Testis (tissue), 2 donors: ENCODE measurements at regions not wholly inside any gene's neighbourhood (a gene's known extent, or its start where the extent isn't known, plus 50 kb on each side); places are given as distances from the start of the nearest gene placed in this dataset.

Experiments
- DNase-seq: peaks from one replicate; pipeline ENCODE4 v3.0.0-alpha.2; 2019
- H3K27ac ChIP-seq, 2 donors: fragments of 200-600 bp; sonication (generic); one replicate each; pipeline ENCODE4 v1.5.1; 2019
- H3K27me3 ChIP-seq: fragments of 200-600 bp; sonication (generic); one replicate; pipeline ENCODE4 v1.5.1; 2019
- H3K36me3 ChIP-seq: fragments of 200-600 bp; sonication (generic); one replicate; pipeline ENCODE4 v1.5.1; 2017; ENCODE audit warnings: low read depth; ENCODE audit errors: missing control alignments
- H3K4me1 ChIP-seq: fragments of 200-600 bp; sonication (generic); one replicate; pipeline ENCODE4 v1.5.1; 2019
- H3K4me3 ChIP-seq, 2 donors: fragments of 200-600 bp; sonication (generic); one replicate each; pipeline ENCODE4 v1.5.1; 2017 to 2019
- H3K9me3 ChIP-seq: fragments of 200-600 bp; sonication (generic); one replicate; pipeline ENCODE4 v1.5.1; 2017
- CTCF ChIP-seq, 3 experiments: fragments of 450-650 bp in 2 of 3; fragments of 200-600 bp in 1 of 3; sonication (generic) in 1 of 3; IDR thresholded peaks; one replicate each; pipeline ENCODE4 v1.5.1; 2016 to 2019; ENCODE audit warnings: antibody characterized with exemption in 3 of 3, mild to moderate bottlenecking in 2 of 3, moderate library complexity in 1 of 3
- POLR2A ChIP-seq: fragments of 450-650 bp; IDR thresholded peaks from one replicate; pipeline ENCODE4 v1.6.1; 2017; ENCODE audit warnings: antibody characterized with exemption, mild to moderate bottlenecking, moderate library complexity
- WGBS, 2 donors: methylation state at CpG; one replicate each; pipeline ENCODE4 v1.1.5; 2018; 5-methylcytosine and 5-hydroxymethylcytosine counted together
- intact Hi-C: fragments of 100-400 bp; cut with DNase I; formaldehyde crosslinking; loops from one replicate; pipeline ENCODE4 v1.15.1; 2023; ENCODE audit warnings: low total_unique reads

GRCh38 chr12:115736360-115736759 is 541.1 kb downstream of the MED13L start:
- Histone ChIP-seq H3K36me3 (no peaks in the 10 kb centered on the region), H3K9me3 (no peaks in the 10 kb centered on the region), H3K27ac (no peak overlapping the region), H3K4me1 (no peaks in the 10 kb centered on the region), H3K4me3 (no peak overlapping the region), H3K27me3 (no peaks in the 10 kb centered on the region)
- DNase-seq, result no peak
- TF ChIP-seq CTCF (IDR thresholded peaks at IDR 0.05) (no peak), POLR2A (no peak)
- 95 to 100% methylated on average over 3 of the region's 3 CpGs for WGBS, 2 donors
- intact Hi-C loops, result no loop called here

- WGBS, 2 donors, result 77 to 82% methylated on average over 4 of the region's 4 CpGs
- no peak for TF ChIP-seq POLR2A
- TF ChIP-seq CTCF (IDR thresholded peaks at IDR 0.05), result no peak
- H3K27me3 ChIP-seq, result no peaks in the 10 kb centered on the region
- no peaks in the 10 kb centered on the region for H3K9me3 ChIP-seq
- no peak overlapping the region for H3K4me3 ChIP-seq
- H3K36me3 ChIP-seq, result no peaks in the 10 kb centered on the region
- intact Hi-C loops, result no loop called here
- H3K27ac ChIP-seq, result no peak overlapping the region
- no peak for DNase-seq
- H3K4me1 ChIP-seq, result no peaks in the 10 kb centered on the region
Observed at GRCh38 chr12:115730975-115731541, 546.4 kb downstream of the MED13L start.

GRCh38 chr12:115726691-115727090 is 550.8 kb downstream of the MED13L start:
- H3K27me3 ChIP-seq, result no peaks in the 10 kb centered on the region
- 72 to 85% methylated on average over 5 of the region's 5 CpGs for WGBS, 2 donors
- TF ChIP-seq CTCF (IDR thresholded peaks at IDR 0.05) (no peak), POLR2A (no peak)
- H3K27ac ChIP-seq, result no peak overlapping the region
- DNase-seq, result no peak
- H3K4me1 ChIP-seq, result no peaks in the 10 kb centered on the region
- intact Hi-C loops, result no loop called here
- no peak overlapping the region for H3K4me3 ChIP-seq
- H3K9me3 ChIP-seq, result no peaks in the 10 kb centered on the region
- no peaks in the 10 kb centered on the region for H3K36me3 ChIP-seq

- DNase-seq, result no peak
- H3K27me3 ChIP-seq, result no peaks in the 10 kb centered on the region
- H3K27ac ChIP-seq, result no peak overlapping the region
- H3K36me3 ChIP-seq, result no peaks in the 10 kb centered on the region
- no peak overlapping the region for H3K4me3 ChIP-seq
- 90 to 94% methylated on average over 2 of the region's 2 CpGs for WGBS, 2 donors
- H3K4me1 ChIP-seq, result no peaks in the 10 kb centered on the region
- H3K9me3 ChIP-seq, result no peaks in the 10 kb centered on the region
- intact Hi-C loops, result no loop called here
- no peak for TF ChIP-seq POLR2A
- TF ChIP-seq CTCF (IDR thresholded peaks at IDR 0.05), result no peak
Observed at GRCh38 chr12:115722181-115722580, 555.3 kb downstream of the MED13L start.

- 85 to 86% methylated on average over 4 of the region's 4 CpGs for WGBS, 2 donors
- no peaks in the 10 kb centered on the region for H3K4me1 ChIP-seq
- no peak overlapping the region for H3K4me3 ChIP-seq
- intact Hi-C loops, result no loop called here
- H3K27me3 ChIP-seq, result no peaks in the 10 kb centered on the region
- no peaks in the 10 kb centered on the region for H3K36me3 ChIP-seq
- no peak for DNase-seq
- H3K9me3 ChIP-seq, result no peaks in the 10 kb centered on the region
- H3K27ac ChIP-seq, result no peak overlapping the region
- TF ChIP-seq CTCF (IDR thresholded peaks at IDR 0.05), result no peak
- TF ChIP-seq POLR2A, result no peak
Observed at GRCh38 chr12:115716551-115716950, 560.9 kb downstream of the MED13L start.
